IMR-90 (cell line): ENCODE measurements at regions not wholly inside any gene's neighbourhood (a gene's known extent, or its start where the extent isn't known, plus 50 kb on each side); places are given as distances from the start of the nearest gene placed in this dataset.

Experiments used
- ATAC-seq: fragments of 200-7000 bp; cut with Tn5 transposase; 2 replicates; pipeline ENCODE4 v1.9.1; 2020; ENCODE audit warnings: low read depth, mild to moderate bottlenecking, moderate library complexity
- BruUV-seq: library from RNA; stranded (reverse); fragments of 400-500 nt; replicated peaks from 2 replicates; lab custom pipeline; 2021; lab: Mats Ljungman, UMichigan
- CTCF ChIA-PET: fragments of 300-600 bp; formaldehyde crosslinking; extraction: SDS; loops from one replicate; lab custom pipeline; 2021; ENCODE audit warnings: antibody characterized with exemption; lab: Yijun Ruan, JAX
- POLR2A ChIA-PET: fragments of 300-600 bp; sonication (Branson Sonifier 250); formaldehyde crosslinking; loops from one replicate; lab custom pipeline; 2022; ENCODE audit warnings: antibody characterized with exemption; ENCODE audit not compliant: unreplicated experiment; lab: Charles Lee
- DNase-seq: peaks from one replicate; pipeline ENCODE4 v3.0.0; 2013
- H2AFZ ChIP-seq: replicated peaks from 2 replicates; pipeline ENCODE3; 2013; ENCODE audit warnings: low read length, mild to moderate bottlenecking; ENCODE audit not compliant: poor library complexity
- H2AK5ac ChIP-seq: 2 replicates; pipeline ENCODE4 v1.6.1; 2013; ENCODE audit warnings: low read depth, low read length, inconsistent platforms
- H2AK9ac ChIP-seq: replicated peaks from 2 replicates; pipeline ENCODE3; 2013; ENCODE audit warnings: mild to moderate bottlenecking, low read depth, low read length, moderate library complexity; ENCODE audit not compliant: poor library complexity
- H2BK120ac ChIP-seq: 2 replicates; pipeline ENCODE4 v1.6.1; 2013; ENCODE audit warnings: low read depth, low read length, inconsistent platforms
- H2BK15ac ChIP-seq: 3 replicates; pipeline ENCODE4 v1.6.1; 2013; ENCODE audit warnings: low read depth, low read length, inconsistent platforms
- H2BK20ac ChIP-seq: 2 replicates; pipeline ENCODE4 v1.6.1; 2013; ENCODE audit warnings: low read depth, mild to moderate bottlenecking, inconsistent platforms, low read length, moderate library complexity
- H2BK5ac ChIP-seq: 2 replicates; pipeline ENCODE4 v1.6.1; 2013; ENCODE audit warnings: mild to moderate bottlenecking, low read depth, low read length, inconsistent platforms; ENCODE audit not compliant: poor library complexity, severe bottlenecking
- H3K14ac ChIP-seq: replicated peaks from 2 replicates; pipeline ENCODE4 v1.6.1; 2013; ENCODE audit warnings: low read depth, low read length, inconsistent platforms
- H3K18ac ChIP-seq: 2 replicates; pipeline ENCODE4 v1.6.1; 2013; ENCODE audit warnings: low read depth, low read length, control low read depth
- H3K23ac ChIP-seq: 2 replicates; pipeline ENCODE4 v1.6.1; 2013; ENCODE audit warnings: low read depth, low read length, inconsistent platforms
- H3K27ac ChIP-seq: 2 replicates; pipeline ENCODE4 v1.5.1; 2013; ENCODE audit warnings: mild to moderate bottlenecking, control low read depth, low read length; ENCODE audit not compliant: insufficient read depth
- H3K27me3 ChIP-seq: 2 replicates; pipeline ENCODE4 v1.6.1; 2013; ENCODE audit warnings: low read length; ENCODE audit not compliant: control insufficient read depth, insufficient read depth
- H3K36me3 ChIP-seq: 2 replicates; pipeline ENCODE4 v1.6.1; 2013; ENCODE audit warnings: low read length, mixed read lengths; ENCODE audit not compliant: control insufficient read depth, insufficient read depth
- H3K4ac ChIP-seq: 2 replicates; pipeline ENCODE4 v1.6.1; 2013; ENCODE audit warnings: low read depth, low read length, inconsistent platforms
- H3K4me1 ChIP-seq: 2 replicates; pipeline ENCODE4 v1.6.1; 2013; ENCODE audit warnings: low read length, mixed read lengths; ENCODE audit not compliant: control insufficient read depth, insufficient read depth
- H3K4me2 ChIP-seq: 2 replicates; pipeline ENCODE4 v1.6.1; 2013; ENCODE audit warnings: low read depth, mild to moderate bottlenecking, control low read depth, low read length, moderate library complexity
- H3K4me3 ChIP-seq: 2 replicates; pipeline ENCODE4 v1.5.1; 2013; ENCODE audit warnings: low read depth, mild to moderate bottlenecking, control low read depth, low read length, moderate library complexity; ENCODE audit not compliant: insufficient read depth
- H3K56ac ChIP-seq: 2 replicates; pipeline ENCODE4 v1.6.1; 2013; ENCODE audit warnings: low read length, inconsistent platforms; ENCODE audit not compliant: insufficient read depth; ENCODE audit errors: extremely low read depth
- H3K79me1 ChIP-seq, 2 experiments: 2 replicates each; pipeline ENCODE4 v1.6.1; 2013; ENCODE audit warnings: low read length in 2 of 2, inconsistent platforms in 1 of 2, low read depth in 1 of 2
- H3K9ac ChIP-seq: 2 replicates; pipeline ENCODE4 v1.6.1; 2013; ENCODE audit warnings: low read depth, low read length, control low read depth
- H3K9me1 ChIP-seq: 2 replicates; pipeline ENCODE4 v1.6.1; 2013; ENCODE audit warnings: low read length, inconsistent platforms; ENCODE audit not compliant: insufficient read depth
- H3K9me3 ChIP-seq: 2 replicates; pipeline ENCODE4 v1.6.1; 2013; ENCODE audit warnings: low read length; ENCODE audit not compliant: control insufficient read depth, insufficient read depth
- H4K20me1 ChIP-seq: 2 replicates; pipeline ENCODE4 v1.6.1; 2013; ENCODE audit warnings: low read length, inconsistent platforms; ENCODE audit not compliant: insufficient read depth
- H4K5ac ChIP-seq: 2 replicates; pipeline ENCODE4 v1.6.1; 2013; ENCODE audit warnings: mild to moderate bottlenecking, low read depth, low read length, control low read depth
- H4K8ac ChIP-seq, 2 experiments: 2 replicates each; pipeline ENCODE4 v1.6.1; 2013; ENCODE audit warnings: low read depth in 2 of 2, low read length in 2 of 2, control low read depth in 1 of 2, inconsistent platforms in 1 of 2
- H4K91ac ChIP-seq: 2 replicates; pipeline ENCODE4 v1.6.1; 2013; ENCODE audit warnings: low read depth, low read length, inconsistent platforms; ENCODE audit not compliant: insufficient read depth
- NFE2L2 ChIP-seq: fragments of 150-350 bp; IDR thresholded peaks from 2 replicates; pipeline ENCODE4 v1.6.1; 2016; ENCODE audit warnings: low read depth, mild to moderate bottlenecking, low read length
- WGBS, 2 experiments: methylation state at CpG; one replicate each; pipeline versions ENCODE4 v1.1.5 to v1.1.7; 2013; ENCODE audit warnings: missing lambda C conversion rate in 2 of 2; ENCODE audit not compliant: insufficient read length in 1 of 2; ENCODE audit errors: extremely low coverage in 2 of 2; 5-methylcytosine and 5-hydroxymethylcytosine counted together
- dilution Hi-C: fragments of 300-500 bp; cut with HindIII; formaldehyde crosslinking; loops from one replicate; pipeline ENCODE4 v1.14.3; 2018; ENCODE audit warnings: low sequenced_read_pairs; ENCODE audit not compliant: unreplicated experiment
- in situ Hi-C: fragments of 300-500 bp; cut with MboI; formaldehyde crosslinking; loops from 3 replicates; pipeline ENCODE4 v1.14.3; 2019; ENCODE audit warnings: low sequenced_read_pairs, inconsistent platforms, mixed read lengths
- intact Hi-C: fragments of 100-400 bp; cut with micrococcal nuclease; formaldehyde crosslinking; loops from 2 replicates; pipeline ENCODE4 v1.10.0; 2022

- in situ Hi-C loops (no loop called here), intact Hi-C loops (no loop called here), dilution Hi-C loops (no loop called here)
- Histone ChIP-seq H2AK5ac (no peak overlapping the region), H3K36me3 (no peaks in the 10 kb centered on the region), H3K27ac (no peak overlapping the region), H3K9ac (no peak overlapping the region), H2BK5ac (no peak overlapping the region), H2BK15ac (no peak overlapping the region), H3K56ac (no peak overlapping the region), H3K14ac (no peak overlapping the region), H3K9me3 (no peaks in the 10 kb centered on the region), H4K91ac (no peak overlapping the region), H2AFZ (no peak overlapping the region), H2BK20ac (no peak overlapping the region), H3K9me1 (no peaks in the 10 kb centered on the region), H3K27me3 (no peaks in the 10 kb centered on the region; the same call in none of the 2 replicates), H3K4me2 (no peak overlapping the region), H4K20me1 (no peaks in the 10 kb centered on the region), H2AK9ac (no peak overlapping the region), H3K4me3 (no peak overlapping the region), H4K8ac (no peak overlapping the region), H3K23ac (no peak overlapping the region), H3K4me1 (no peaks in the 10 kb centered on the region), H4K5ac (no peak overlapping the region), H3K4ac (no peak overlapping the region), H2BK120ac (no peak overlapping the region), H3K79me1 (no peaks in the 10 kb centered on the region), H3K18ac (no peak overlapping the region)
- no peak for TF ChIP-seq NFE2L2
- DNase-seq = no peak
- ATAC-seq = no peak
- POLR2A ChIA-PET = no interaction called here
- no TSS peak for BruUV-seq
- no CpG with 5 or more reads among the region's 9 CpGs for WGBS, 2 experiments
- CTCF ChIA-PET = no interaction called here
These were observed 138.1 kb upstream of the ATP10A start for GRCh38 chr15:26001201-26001600.
